Effector CD8-positive, alpha-beta T cell (primary cell): ENCODE measurements at regions not wholly inside any gene's neighbourhood (a gene's known extent, or its start where the extent isn't known, plus 50 kb on each side); places are given as distances from the start of the nearest gene placed in this dataset.
A peak's percentile ranks its signal among the peaks of the same experiment; 100 is the strongest.

Source experiments
- DNase-seq: peaks from one replicate; lab custom pipeline; 2025; lab: John Stamatoyannopoulos, UW

GRCh38 chr2:64221935-64222334 is 77.7 kb upstream of the PELI1 start:
- no peak for DNase-seq

GRCh38 chr2:64222351-64222750 is 78.1 kb upstream of the PELI1 start:
- no peak for DNase-seq

GRCh38 chr2:64223055-64223454 is 78.8 kb upstream of the PELI1 start:
- DNase-seq: no peak

DNA sequence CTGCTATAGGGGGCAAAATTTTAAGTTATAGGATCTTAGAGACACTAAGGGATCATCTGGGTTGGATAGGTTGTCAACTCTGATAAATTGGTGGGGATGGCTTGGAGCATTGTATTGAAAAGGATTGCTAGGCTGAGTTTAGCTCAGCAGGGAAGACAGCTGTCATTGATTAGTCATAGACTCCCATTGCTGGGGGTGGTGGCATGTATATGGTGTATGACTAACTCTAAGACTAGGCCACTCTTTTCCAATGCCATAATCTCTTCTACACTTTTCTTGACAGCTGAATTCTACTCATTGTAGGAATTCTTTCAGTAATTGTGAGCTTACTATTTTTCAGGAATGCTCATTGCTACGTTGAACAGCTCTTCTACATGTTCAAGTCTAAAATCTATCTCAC is 81.3 kb upstream of the PELI1 start:
- no peak for DNase-seq

DNA sequence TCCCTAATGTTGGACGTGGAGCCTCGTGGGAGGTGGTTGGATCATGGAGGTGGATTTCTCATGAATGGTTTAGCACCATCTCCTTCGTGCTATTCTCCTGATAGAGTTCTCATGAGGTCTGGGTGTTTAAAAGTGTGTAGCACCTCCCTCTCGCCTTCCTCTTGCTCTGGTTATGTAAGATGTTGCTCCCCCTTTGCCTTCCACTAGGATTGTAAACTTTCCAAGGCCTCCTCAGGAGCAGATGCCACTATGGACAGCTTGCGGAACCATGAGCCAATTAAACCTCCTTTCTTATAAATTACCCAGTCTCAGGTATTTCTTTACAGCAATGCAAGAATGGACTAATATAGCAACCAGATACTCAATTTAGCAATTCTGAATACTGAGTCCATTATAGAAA is 82.4 kb upstream of the PELI1 start:
- no peak for DNase-seq

DNA sequence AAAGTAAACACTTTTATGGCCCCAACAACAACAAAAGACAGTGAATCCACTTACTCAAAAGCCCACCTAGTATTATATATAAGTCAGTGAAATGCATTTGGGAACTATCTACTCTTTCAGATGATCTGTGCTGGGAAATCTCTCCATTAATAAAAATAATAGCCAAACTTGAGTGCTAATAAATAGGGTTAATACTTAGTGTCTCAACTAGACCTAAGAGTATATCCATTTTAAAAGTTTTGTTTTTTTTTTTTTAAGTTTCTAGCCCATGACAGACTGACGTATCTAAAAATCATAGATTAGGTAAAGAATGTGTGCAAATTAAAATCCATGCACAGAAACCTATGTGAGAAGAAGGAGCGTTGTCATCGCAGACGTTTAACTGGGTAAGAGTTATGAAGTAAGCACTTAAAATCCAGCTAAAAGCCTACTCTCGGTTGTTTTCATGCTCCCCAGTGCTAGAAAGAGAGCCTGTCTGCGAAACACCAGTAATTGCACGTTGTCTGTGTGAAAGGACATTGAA is 83.4 kb upstream of the PELI1 start:
- no peak for DNase-seq

DNA sequence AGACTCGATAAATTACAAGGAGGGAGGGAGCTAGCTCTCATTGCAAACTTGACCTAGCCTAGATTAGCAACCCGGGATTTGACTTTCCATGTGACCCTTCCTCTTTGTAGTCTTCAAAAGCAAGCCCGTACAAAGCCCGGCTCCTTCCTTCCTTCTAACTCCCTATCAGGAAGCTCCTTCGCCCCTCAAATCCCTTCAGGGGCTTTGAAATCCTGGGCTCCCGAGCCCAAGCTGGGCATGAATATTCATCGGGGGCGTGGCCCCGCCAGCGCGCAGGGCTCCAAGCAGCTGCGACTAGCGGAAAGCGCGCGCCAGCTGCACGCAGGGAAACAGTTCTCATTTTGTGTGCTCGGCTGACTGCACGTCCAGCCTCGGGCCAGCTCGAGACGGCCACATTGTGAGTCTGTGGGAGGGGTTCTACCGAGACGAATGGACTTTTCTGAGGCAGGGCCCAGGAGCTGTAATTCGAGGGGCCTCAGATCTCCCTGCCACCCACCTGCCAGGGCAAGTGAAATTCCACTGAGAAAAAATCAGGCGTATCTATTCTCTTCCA is 84.0 kb upstream of the PELI1 start:
- DNase-seq: peak; percentile 22

- no peak for DNase-seq
Measured at GRCh38 chr2:64228918-64229317, 84.7 kb upstream of the PELI1 start.

GRCh38 chr2:64230540-64230939 is 86.3 kb upstream of the PELI1 start:
- DNase-seq: no peak

DNA sequence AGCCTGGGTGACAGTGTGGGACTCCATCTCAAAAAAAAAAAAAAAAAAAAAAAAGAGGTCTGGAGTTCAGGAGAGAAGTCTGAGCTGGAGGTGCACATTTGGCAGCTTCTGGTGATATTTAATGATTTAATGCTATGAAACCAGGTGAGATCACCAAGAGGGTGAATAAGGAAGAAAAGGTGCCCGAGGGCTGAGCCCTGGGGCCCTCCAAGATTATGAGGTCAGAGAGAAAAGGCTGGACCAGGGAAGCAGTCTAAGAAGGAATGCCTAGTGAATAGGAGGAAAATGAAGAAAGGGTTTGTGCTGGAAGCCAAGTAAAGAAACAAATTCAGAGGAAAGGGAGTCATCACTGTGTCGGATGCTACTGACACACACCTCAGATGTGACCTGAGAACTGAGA is 88.0 kb upstream of the PELI1 start:
- no peak for DNase-seq

- no peak for DNase-seq
Measured at GRCh38 chr2:64233376-64233922, 89.2 kb upstream of the PELI1 start.

GRCh38 chr2:64234150-64234549 is 89.9 kb upstream of the PELI1 start:
- no peak for DNase-seq

DNA sequence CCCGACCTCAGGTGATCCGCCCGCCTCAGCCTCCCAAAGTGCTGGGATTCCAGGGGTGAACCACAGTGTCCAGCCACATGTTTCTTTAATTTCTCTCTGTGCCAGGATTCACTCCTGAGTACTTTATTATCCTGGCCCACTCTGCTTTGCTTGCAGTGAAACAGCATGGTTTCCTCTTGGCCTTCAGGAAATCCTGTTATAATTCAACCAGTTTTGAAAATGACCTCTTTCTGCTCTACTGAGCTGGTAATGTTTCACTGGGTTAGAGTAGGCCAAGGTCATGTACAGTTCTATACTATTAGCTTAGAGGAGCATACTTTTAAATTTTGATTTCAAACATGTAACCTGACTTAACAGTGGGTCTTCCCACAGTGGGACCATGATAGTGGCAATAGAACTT is 90.6 kb upstream of the PELI1 start:
- DNase-seq: no peak

DNA sequence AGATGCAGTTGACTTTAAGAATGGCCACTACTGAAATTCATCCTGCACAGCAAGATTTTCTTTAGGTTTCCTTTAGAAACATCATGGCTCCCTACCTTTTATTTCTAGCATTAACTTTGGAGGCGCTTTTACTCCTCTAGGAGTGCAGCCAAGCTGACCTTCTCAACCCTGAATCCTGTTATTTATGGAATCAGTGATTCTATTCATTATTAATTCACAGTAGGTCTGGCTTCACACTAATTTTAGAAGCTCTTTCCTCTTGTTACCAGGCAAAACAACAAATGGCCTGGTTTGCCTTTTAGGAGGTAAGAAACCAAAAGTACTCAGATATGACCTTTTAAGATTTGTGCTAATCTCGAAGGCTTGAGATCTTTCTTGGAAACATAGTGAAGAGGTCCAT is 93.0 kb upstream of the PELI1 start:
- DNase-seq: no peak

DNA sequence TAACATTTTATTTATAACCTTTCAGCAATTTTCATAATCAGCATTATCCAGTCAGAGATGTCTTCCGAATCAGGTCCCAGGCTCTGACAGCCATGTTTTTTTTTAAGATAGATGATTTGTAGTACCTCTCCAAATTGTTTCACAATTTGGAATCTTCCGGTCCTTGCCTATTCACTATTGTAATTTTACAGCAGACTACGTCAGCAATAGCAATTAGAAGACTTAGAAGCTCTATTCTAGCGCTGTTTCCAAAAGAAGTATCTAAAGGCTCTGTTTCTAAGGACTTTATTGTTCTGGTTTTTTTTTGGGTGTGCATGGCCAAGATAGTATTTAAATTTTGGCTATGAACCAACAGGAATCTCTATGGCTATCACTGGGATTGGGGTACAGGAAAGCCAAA is 94.6 kb upstream of the PELI1 start:
- DNase-seq: no peak

DNA sequence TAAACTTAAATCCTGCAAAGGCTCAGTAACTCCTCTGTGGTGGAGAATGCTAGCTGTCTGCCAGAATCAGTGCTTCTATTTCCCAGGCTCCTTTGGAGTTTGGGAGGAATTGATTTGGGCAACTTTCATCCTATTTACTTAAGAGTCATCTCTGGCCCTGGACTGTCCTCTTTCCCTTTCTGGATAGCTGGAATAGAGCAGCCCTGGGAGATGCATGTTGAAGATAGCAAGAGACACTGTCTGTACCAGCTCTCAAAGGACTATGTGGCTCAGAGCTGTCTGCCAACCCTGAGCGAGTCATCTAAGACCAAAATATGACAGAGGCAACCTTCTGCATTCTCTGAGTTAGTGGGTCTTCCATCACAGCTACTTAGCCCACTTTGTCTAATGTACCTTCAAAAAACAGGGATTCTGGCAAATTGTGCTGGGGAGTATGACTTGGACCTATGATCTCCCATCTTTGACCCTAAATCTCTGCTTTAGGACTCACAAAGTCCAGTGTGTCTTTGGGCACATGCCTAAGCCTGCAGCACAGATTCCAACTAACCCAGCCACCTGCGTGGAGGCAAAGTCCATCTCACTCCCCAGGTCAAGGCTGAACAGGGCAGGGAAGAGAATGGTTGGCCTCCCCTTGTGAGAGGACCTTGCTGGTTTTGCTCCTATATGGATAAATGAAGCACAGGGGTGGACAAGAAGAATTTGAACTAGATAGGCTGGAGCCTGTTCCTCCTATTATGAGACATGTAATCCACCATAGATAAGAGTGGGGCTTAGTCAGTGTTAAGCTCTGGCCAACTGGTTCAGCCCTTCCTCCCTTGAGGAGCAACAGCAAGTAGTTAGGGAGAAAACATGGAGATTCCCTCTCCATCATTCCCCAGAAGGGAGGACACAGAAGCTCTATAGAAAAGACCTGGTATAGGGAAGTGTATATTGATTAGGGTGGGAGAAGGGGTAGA is 99.1 kb upstream of the PELI1 start:
- no peak for DNase-seq

DNA sequence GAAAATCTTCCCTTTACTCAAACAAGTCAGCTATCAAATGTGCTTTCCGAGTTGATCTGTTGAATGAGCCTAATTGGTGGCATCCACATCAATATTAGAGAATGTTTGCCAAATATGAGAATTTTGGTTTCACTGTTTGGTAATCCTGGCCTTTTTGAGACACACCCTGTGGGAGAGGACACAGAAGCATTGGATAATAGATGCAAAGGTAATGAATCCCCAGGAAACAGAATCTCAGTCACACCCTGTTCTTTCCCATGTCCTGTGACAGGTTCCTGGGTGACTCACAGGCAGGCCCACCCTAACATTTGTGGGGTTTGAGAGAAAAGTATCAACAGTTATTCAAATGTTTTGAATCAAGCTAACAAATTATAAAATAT is 99.8 kb upstream of the PELI1 start:
- no peak for DNase-seq

- no peak for DNase-seq
Measured at GRCh38 chr2:64245631-64246030, 101.4 kb upstream of the PELI1 start.

DNA sequence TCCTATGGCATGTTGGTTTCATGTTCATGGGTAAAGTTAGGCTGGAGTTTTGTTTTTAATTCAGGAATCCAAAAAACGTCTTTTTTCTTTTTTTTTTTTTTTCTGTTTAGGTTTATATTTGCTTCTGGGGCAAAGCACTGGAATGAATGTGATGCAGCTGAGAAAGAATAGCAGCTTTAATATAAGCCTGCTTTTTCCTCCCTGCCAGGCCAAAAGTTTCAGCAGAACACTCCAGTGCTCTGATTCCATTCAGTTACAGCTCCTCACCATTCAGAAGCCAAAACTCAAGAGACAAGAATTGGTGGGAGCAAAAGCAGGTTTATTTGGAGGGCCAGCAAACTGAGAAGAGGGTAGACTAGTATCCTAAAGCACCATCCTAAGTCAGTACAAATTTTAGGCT is 102.7 kb upstream of the PELI1 start:
- DNase-seq: no peak

DNA sequence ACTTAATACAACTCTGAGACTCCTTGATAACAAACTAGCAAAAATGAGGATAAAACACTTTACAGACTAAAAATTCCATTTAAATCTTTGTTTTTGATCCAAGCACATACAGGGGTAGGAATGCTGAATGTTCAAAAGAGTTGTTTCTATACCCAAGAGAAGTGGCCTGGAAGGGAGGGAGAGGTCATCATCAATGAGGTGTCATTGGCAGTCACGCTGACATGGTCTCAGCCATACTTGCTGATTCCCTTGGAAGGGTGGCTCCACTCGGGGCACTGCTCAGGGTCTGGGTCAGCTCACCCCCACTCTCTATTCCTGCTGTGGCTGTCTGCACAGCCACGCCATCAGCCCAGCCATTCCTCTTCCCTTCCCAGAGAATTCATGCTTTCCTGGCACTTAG is 105.2 kb upstream of the PELI1 start:
- no peak for DNase-seq

DNA sequence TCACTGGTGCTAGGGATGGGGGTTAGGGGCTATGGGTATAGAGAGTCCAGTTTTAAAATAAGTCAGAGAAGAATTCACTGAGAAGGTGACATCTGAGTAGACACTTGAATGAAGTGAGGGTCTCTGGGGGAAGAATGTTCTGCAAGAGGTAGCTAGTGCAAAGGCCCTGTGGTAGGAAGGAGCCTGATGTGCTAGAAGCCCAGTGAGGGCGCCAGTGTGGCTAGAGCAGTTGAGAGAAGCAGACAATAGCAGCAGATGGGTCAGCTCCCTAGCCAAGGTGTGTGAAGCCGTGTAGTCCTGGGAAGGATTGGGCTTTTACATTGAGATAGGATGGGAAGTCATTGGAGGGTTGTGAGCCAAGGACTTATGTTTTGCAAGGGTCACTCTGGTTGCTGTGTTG is 105.8 kb upstream of the PELI1 start:
- no peak for DNase-seq

DNA sequence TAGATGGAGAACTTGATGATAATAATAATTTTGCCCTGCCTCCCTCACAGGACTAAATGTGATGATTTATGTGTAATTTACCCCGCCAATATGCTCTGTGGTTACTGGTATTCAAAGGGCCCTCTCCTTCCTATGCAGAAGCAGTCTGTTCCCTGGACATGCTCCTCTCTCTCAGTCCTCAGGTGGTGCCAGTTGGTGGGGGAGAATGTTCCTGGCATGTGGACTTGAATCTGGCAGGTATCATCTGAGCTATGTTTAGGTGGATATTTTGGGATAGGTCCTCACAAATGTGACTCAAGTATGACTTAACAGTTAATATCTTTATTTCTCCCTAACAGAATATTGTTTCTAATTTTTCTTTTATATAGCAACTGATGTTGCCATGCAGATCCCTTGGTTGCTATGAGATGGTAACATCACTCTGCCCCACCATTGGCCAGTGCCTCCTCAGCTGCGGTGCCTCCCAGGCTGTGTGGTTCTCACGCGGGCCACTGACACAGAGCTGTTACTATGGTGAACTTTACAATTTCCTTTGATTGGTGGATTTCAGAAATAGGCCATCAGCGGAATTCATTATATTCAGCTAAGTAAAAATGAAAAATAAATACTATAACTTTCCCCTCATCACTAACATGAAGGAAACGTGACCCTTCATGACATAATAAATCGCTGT is 106.7 kb upstream of the PELI1 start:
- DNase-seq: no peak
